ENCODE measurements at regions not wholly inside any gene's neighbourhood (a gene's known extent, or its start where the extent isn't known, plus 50 kb on each side); places are given as distances from the start of the nearest gene placed in this dataset.

DNA sequence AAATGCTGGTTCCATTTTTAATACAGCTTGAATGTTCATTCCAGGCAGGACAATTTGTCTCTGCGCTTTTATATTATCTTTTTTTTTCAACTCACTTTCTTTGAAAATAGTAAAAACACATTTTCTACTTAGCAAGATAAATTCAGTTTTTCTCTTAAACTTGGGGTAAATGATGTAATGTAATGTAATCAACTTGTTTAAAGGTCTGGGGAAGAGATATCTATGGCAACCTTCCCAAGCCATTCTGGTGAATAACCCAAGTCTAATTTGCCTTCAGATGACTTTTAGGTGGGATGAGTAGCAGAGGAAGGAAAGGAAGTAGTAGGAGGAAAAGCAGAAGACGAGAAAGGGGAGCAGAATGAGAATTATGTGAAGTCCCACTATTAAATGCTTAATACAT lies 335.1 kb downstream of the SV2B start:
- TF ChIP-seq, protein P1, sequence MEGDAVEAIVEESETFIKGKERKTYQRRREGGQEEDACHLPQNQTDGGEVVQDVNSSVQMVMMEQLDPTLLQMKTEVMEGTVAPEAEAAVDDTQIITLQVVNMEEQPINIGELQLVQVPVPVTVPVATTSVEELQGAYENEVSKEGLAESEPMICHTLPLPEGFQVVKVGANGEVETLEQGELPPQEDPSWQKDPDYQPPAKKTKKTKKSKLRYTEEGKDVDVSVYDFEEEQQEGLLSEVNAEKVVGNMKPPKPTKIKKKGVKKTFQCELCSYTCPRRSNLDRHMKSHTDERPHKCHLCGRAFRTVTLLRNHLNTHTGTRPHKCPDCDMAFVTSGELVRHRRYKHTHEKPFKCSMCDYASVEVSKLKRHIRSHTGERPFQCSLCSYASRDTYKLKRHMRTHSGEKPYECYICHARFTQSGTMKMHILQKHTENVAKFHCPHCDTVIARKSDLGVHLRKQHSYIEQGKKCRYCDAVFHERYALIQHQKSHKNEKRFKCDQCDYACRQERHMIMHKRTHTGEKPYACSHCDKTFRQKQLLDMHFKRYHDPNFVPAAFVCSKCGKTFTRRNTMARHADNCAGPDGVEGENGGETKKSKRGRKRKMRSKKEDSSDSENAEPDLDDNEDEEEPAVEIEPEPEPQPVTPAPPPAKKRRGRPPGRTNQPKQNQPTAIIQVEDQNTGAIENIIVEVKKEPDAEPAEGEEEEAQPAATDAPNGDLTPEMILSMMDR (IDR thresholded peaks at IDR 0.05; ENCODE audit: insufficient read depth, low read length, poor library complexity, severe bottlenecking) = no peak
- no peak for TF ChIP-seq EZH2phosphoT487 (conservative IDR thresholded peaks at IDR 0.05; ENCODE audit: low read length)

All from SU-DHL-6 (cell line).